Activated T-helper 2 cell treated with anti-CD3 and anti-CD28 coated beads, Interferon-gamma antibody, Interleukin-2, Interleukin-4, amounts not matched to agents 10 μg/mL and 5 μg/mL and 100 μg/mL, durations not matched to agents 14 hours and 24 hours and 36 hours (primary cell): ENCODE measurements at regions not wholly inside any gene's neighbourhood (a gene's known extent, or its start where the extent isn't known, plus 50 kb on each side); places are given as distances from the start of the nearest gene placed in this dataset.

Source experiments
- DNase-seq: peaks from one replicate; pipeline ENCODE4 v3.0.0; 2021; ENCODE audit warnings: low spot score
- H3K27ac Mint-ChIP-seq: one replicate; pipeline ENCODE4 v1.8.0; 2021; ENCODE audit warnings: mixed read lengths
- H3K27me3 Mint-ChIP-seq: one replicate; pipeline ENCODE4 v1.8.0; 2021; ENCODE audit warnings: low read depth, mixed read lengths
- H3K36me3 Mint-ChIP-seq: one replicate; pipeline ENCODE4 v1.8.0; 2021; ENCODE audit warnings: low read depth, mixed read lengths
- H3K4me1 Mint-ChIP-seq: one replicate; pipeline ENCODE4 v1.8.0; 2021; ENCODE audit warnings: low read depth, mixed read lengths
- H3K4me3 Mint-ChIP-seq: one replicate; pipeline ENCODE4 v1.8.0; 2021; ENCODE audit warnings: low read depth, mild to moderate bottlenecking, moderate library complexity, mixed read lengths
- H3K9me3 Mint-ChIP-seq: one replicate; pipeline ENCODE4 v1.8.0; 2021; ENCODE audit warnings: mixed read lengths
- intact Hi-C: fragments of 100-400 bp; cut with micrococcal nuclease; formaldehyde crosslinking; loops from one replicate; pipeline ENCODE4 v1.15.1; 2023

- H3K27ac Mint-ChIP-seq = no peak overlapping the region
- intact Hi-C loops = no loop called here
- DNase-seq = no peak
- H3K9me3 Mint-ChIP-seq = peaks cover 11% of the 10 kb centered on the region
- peaks cover 8% of the 10 kb centered on the region for H3K4me1 Mint-ChIP-seq
- H3K27me3 Mint-ChIP-seq = no peaks in the 10 kb centered on the region
- H3K4me3 Mint-ChIP-seq = no peak overlapping the region
- no peaks in the 10 kb centered on the region for H3K36me3 Mint-ChIP-seq
Measured at GRCh38 chr10:58140691-58141347, 126.9 kb downstream of the IPMK start.

- H3K27me3 Mint-ChIP-seq = no peaks in the 10 kb centered on the region
- no peak for DNase-seq
- H3K9me3 Mint-ChIP-seq = peaks cover 11% of the 10 kb centered on the region
- intact Hi-C loops = no loop called here
- peaks cover 8% of the 10 kb centered on the region for H3K4me1 Mint-ChIP-seq
- no peaks in the 10 kb centered on the region for H3K36me3 Mint-ChIP-seq
- H3K27ac Mint-ChIP-seq = no peak overlapping the region
- H3K4me3 Mint-ChIP-seq = no peak overlapping the region
Measured at GRCh38 chr10:58140054-58140453, 127.6 kb downstream of the IPMK start.

- intact Hi-C loops = no loop called here
- no peaks in the 10 kb centered on the region for H3K4me1 Mint-ChIP-seq
- H3K9me3 Mint-ChIP-seq = no peaks in the 10 kb centered on the region
- no peaks in the 10 kb centered on the region for H3K36me3 Mint-ChIP-seq
- DNase-seq = no peak
- H3K27me3 Mint-ChIP-seq = no peaks in the 10 kb centered on the region
- no peak overlapping the region for H3K4me3 Mint-ChIP-seq
- H3K27ac Mint-ChIP-seq = no peak overlapping the region
Measured at GRCh38 chr10:58137813-58138212, 129.9 kb downstream of the IPMK start.

GRCh38 chr10:58115218-58116050 is 152.3 kb downstream of the IPMK start:
- H3K4me1 Mint-ChIP-seq = no peaks in the 10 kb centered on the region
- intact Hi-C loops = no loop called here
- DNase-seq = no peak
- no peaks in the 10 kb centered on the region for H3K9me3 Mint-ChIP-seq
- H3K4me3 Mint-ChIP-seq = no peak overlapping the region
- no peak overlapping the region for H3K27ac Mint-ChIP-seq
- H3K36me3 Mint-ChIP-seq = no peaks in the 10 kb centered on the region
- peaks cover 1% of the 10 kb centered on the region for H3K27me3 Mint-ChIP-seq

DNA sequence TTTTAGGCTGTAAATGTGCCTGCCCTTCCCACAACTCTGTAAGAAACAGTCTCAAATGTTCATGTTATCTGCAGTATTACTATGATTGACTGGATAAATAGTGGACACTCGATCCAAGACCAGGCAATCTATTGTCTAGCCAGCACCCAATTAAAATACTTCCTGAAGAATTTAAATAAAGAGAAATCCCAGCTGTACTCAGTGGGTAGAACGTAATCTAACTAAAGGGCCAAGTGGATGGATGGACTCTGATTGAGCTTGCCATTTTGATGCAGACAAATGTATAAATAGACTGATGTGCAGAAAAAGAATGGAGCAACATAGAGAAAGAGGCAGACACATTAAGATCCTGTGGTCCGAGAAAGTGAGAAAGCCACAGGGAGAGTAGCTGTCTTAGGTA is 158.0 kb downstream of the IPMK start:
- H3K27me3 Mint-ChIP-seq = peaks cover 1% of the 10 kb centered on the region
- no peaks in the 10 kb centered on the region for H3K4me1 Mint-ChIP-seq
- no peak overlapping the region for H3K27ac Mint-ChIP-seq
- H3K4me3 Mint-ChIP-seq = no peak overlapping the region
- H3K36me3 Mint-ChIP-seq = no peaks in the 10 kb centered on the region
- DNase-seq = no peak
- no peaks in the 10 kb centered on the region for H3K9me3 Mint-ChIP-seq
- intact Hi-C loops = no loop called here

GRCh38 chr10:58107506-58107905 is 160.2 kb downstream of the IPMK start:
- DNase-seq = no peak
- H3K4me1 Mint-ChIP-seq = no peaks in the 10 kb centered on the region
- peaks cover 1% of the 10 kb centered on the region for H3K27me3 Mint-ChIP-seq
- H3K4me3 Mint-ChIP-seq = no peak overlapping the region
- no peaks in the 10 kb centered on the region for H3K36me3 Mint-ChIP-seq
- H3K27ac Mint-ChIP-seq = no peak overlapping the region
- H3K9me3 Mint-ChIP-seq = no peaks in the 10 kb centered on the region
- intact Hi-C loops = no loop called here

- Mint-ChIP-seq H3K27me3 (peaks cover 1% of the 10 kb centered on the region), H3K4me3 (no peak overlapping the region), H3K36me3 (no peaks in the 10 kb centered on the region), H3K4me1 (no peaks in the 10 kb centered on the region), H3K9me3 (no peaks in the 10 kb centered on the region), H3K27ac (no peak overlapping the region)
- intact Hi-C loops = no loop called here
- no peak for DNase-seq
Measured at GRCh38 chr10:58106211-58107035, 161.3 kb downstream of the IPMK start.

DNA sequence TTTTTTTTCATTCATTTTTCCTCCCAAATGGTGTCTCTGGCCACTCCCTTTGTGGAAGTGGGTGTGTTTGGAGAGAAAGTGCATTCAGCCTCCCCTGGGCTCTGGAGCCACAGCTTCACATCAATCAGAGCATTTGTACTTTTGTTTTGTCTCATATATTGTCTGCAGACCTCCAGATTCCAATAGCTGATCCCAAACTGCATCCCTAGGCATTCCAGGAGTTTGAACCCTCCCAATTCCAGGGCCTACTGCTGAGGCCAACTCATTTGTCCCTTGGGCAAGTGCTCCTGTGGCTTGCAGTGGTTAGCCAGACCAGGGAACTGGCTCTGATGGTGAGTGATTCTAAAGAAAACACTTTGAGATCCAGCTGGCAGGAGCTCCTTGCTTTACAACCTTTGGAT is 163.3 kb downstream of the IPMK start:
- H3K27me3 Mint-ChIP-seq = no peaks in the 10 kb centered on the region
- intact Hi-C loops = no loop called here
- H3K27ac Mint-ChIP-seq = no peak overlapping the region
- H3K36me3 Mint-ChIP-seq = no peaks in the 10 kb centered on the region
- H3K9me3 Mint-ChIP-seq = no peaks in the 10 kb centered on the region
- no peaks in the 10 kb centered on the region for H3K4me1 Mint-ChIP-seq
- DNase-seq = no peak
- H3K4me3 Mint-ChIP-seq = no peak overlapping the region

GRCh38 chr10:58102897-58103296 is 164.8 kb downstream of the IPMK start:
- Mint-ChIP-seq H3K36me3 (no peaks in the 10 kb centered on the region), H3K9me3 (no peaks in the 10 kb centered on the region), H3K4me1 (no peaks in the 10 kb centered on the region), H3K27ac (no peak overlapping the region), H3K27me3 (no peaks in the 10 kb centered on the region), H3K4me3 (no peak overlapping the region)
- DNase-seq = no peak
- intact Hi-C loops = no loop called here

DNA sequence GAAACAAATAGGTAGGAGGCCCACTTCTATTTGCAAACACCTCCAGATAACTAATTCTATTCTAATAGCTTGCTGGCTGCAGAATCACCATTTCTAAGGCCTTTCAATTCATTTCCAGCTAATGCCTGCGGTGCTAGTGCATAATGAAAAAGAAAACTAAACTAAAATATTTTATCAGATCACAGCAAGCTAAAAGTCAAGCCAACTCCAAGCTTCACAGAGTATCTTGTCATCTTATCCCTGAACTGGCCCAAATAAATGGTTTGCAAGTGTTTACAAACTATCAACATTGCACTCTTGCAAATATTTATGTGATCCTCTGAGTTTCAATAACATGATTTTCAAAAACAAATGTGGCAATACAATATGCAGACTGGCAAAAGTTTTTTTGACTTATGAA is 166.0 kb downstream of the IPMK start:
- no peak for DNase-seq
- Mint-ChIP-seq H3K36me3 (no peaks in the 10 kb centered on the region), H3K9me3 (no peaks in the 10 kb centered on the region), H3K27ac (no peak overlapping the region), H3K4me3 (no peak overlapping the region), H3K4me1 (no peaks in the 10 kb centered on the region), H3K27me3 (no peaks in the 10 kb centered on the region)
- intact Hi-C loops = no loop called here

DNA sequence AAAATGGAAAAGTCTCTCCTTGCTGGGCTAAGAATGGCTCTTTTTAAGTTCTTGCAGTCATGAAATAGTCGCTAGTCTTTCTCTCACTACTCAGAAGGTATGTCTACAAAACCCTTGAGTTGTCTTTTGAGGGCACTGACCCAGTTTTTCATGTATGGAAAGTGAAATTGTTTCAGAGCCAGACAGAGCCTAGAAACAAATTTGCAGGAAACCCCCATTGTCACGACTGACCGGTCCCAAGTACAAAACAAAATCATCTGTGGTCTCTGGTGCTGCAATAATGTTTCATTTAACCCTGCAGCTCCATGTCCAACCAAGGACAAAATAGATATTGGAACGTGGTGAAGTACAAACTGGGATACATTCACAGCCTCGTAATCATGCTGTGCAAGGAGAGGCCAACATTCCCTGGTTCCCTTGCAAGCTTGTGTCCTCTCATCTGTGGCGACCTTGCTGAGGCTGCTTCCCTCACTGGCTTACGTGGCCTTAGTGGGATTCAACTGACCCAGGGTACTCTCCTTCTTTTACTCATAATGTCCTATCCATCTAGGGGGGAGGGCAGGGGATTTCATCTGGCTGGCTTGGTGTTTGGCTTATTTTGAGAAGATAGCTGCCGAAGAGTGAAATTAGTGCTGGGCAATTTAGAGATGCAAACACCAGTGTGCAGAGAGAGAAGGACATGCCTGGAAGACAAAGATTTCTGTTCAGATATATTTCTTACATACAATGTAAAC is 172.5 kb downstream of the IPMK start:
- Mint-ChIP-seq H3K9me3 (no peaks in the 10 kb centered on the region), H3K4me1 (no peaks in the 10 kb centered on the region), H3K36me3 (no peaks in the 10 kb centered on the region), H3K4me3 (no peak overlapping the region), H3K27me3 (no peaks in the 10 kb centered on the region), H3K27ac (no peak overlapping the region)
- DNase-seq = no peak
- intact Hi-C loops = no loop called here

DNA sequence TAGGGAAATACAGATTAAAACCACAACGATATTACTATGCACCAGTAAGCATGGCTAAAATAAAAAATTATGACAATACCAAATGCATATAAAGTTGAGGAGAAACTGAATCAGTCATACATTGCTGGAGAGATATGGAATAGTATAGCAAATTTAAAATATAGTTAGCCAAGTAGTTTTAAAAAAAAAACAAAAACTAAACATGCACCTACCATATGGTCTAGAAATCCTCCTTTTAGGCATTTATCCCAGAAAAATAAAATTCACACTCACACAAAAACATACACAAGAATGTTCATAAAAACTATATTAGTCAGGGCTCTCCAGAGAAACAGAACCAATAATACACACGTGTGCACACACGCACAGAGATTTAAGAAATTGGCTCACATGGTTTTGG is 175.8 kb downstream of the IPMK start:
- DNase-seq = no peak
- no peak overlapping the region for H3K27ac Mint-ChIP-seq
- H3K4me1 Mint-ChIP-seq = no peaks in the 10 kb centered on the region
- no peaks in the 10 kb centered on the region for H3K36me3 Mint-ChIP-seq
- no peaks in the 10 kb centered on the region for H3K9me3 Mint-ChIP-seq
- intact Hi-C loops = no loop called here
- no peak overlapping the region for H3K4me3 Mint-ChIP-seq
- H3K27me3 Mint-ChIP-seq = no peaks in the 10 kb centered on the region
